HG03097 (cell line): ENCODE measurements at regions not wholly inside any gene's neighbourhood (a gene's known extent, or its start where the extent isn't known, plus 50 kb on each side); places are given as distances from the start of the nearest gene placed in this dataset.
"Not testable (repeated sequence)": the region's sequence is repeated elsewhere in the genome, so short reads cannot be mapped to it uniquely, and the experiment has no call there.

Experiments
- ATAC-seq: cut with Tn5 transposase; IDR thresholded peaks from one replicate; pipeline ENCODE4 v1.9.1; 2021; ENCODE audit not compliant: unreplicated experiment, low FRiP score

DNA sequence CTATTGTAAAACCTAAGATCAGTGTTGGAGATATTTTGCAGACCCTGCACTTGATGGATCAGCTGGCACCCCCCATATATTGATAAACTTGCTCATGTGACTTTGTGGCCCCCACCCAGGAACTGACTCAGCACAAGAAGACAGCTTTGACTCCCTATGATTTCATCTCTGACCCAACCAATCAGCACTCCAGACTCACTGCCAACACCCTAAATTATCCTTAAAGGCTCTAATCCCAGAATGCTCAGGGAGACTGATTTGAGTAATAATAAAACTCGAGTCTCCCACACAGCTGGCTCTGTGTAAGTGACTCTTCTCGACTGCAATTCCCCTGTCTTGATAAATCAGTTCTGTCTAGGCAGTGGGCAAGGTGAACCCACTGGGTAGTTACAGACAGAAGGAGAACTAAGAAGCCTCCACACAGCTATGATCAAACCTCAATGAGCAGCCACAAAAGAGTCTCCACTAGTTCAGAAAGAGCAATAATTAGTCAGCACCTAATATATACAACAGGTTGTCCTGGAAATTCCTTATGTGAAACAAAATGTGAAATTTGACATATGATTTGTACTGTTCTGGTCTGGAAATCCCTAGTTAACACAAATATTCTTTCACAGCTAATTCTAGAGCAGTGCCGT lies 52.2 kb downstream of the ACTL7B start:
- ATAC-seq, result no peak

DNA sequence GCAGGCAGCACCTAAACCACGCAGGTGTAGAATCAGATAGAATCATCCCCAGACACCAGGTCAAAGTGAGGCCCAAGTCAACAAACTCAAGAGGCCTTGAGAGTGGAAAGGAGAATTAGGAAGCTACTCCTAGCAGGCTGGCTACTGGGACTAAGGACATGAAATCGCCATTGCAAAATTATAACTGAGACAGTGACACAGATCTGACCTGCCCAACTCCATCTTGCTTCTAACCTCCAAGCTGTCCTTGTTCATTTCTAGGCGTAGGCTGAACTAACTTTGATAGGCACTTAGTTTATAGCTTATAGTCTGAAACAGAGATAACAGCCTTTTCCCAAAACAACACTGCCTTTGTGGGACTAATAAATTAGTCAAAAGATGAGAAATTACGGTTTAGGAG lies 52.8 kb downstream of the ACTL7B start:
- no peak for ATAC-seq

- no peak for ATAC-seq
Observed at GRCh38 chr9:108801949-108802348, 53.8 kb downstream of the ACTL7B start.

DNA sequence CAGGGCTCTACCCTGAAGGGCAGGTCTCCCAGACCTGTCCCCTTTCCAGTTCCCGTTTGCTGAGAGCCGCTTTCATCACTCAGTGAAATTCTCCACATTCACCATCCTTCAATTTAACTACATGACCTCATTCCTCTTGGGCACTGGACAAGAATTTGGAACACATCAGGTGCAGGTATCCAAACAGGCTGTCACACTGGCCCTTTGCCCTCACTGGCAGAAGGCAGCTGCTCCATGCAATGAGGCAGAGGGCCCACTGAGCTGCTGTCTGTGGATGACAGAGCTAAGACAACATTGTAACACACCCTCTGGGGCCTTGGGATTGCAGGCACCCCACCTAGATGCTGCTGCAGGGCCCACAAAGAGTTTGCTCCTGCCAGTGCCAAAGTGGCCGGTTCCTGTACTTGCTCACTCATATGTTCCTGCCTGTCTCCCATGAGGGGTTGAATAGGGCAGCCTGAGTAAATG lies 55.1 kb downstream of the ACTL7B start:
- no peak for ATAC-seq

GRCh38 chr9:108793573-108793972 lies 62.2 kb downstream of the ACTL7B start:
- ATAC-seq, result no peak

GRCh38 chr9:108789742-108790141 lies 66.0 kb downstream of the ACTL7B start:
- no peak for ATAC-seq

DNA sequence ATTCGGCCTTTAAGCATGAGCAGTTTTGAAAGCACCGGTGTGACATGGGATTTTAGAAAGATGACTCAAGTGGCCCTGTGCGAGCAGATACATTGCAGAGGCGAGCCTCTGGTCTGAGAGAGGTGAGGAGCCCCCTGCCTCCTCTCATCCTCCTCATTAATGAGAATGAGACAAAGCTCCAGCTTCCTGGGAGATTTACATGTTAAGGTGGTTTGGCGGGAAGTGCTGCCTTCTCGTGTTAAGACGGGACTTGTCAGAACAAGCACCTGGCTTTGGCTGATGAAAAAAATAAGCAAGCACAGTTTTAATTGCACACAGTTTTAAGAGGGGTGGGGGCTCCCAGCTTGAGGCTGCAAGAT lies 68.1 kb downstream of the ACTL7B start:
- no peak for ATAC-seq

DNA sequence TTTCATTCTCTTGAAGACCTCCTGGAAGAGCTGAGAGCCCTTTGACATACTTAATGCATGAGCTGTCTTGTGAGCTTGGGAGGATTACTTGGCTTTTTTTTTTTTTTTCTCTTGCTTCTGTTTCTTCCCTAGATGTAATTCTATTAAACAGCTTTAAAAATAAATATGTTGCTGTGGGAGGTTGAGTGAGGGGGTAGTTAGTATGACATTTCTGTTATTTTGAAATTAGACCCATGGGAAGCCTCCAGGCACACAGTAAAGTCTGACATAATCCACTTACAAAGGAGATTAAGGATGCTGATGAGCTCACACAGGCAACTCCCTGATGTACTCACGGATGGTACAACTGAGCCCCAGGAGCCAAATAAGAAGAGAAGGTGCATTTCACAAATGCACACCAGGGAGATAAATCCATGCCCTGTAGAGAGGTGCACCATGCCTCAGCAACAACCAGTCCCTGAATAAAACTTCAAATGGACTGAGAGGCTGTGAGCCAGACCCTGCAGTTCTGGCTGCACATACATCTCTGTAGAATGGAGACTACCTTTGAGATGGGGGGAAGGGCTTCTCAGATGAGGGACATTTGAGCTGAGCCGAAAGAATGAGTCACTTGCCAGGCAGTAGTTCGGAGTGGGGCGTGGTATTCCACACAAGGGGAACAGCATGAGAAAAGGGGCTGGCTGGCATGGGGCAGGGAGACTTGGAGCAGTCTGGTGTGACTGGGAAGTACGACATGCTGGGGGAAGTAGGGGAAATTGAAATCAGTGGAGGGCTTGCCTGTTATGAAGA lies 68.7 kb downstream of the ACTL7B start:
- no peak for ATAC-seq

DNA sequence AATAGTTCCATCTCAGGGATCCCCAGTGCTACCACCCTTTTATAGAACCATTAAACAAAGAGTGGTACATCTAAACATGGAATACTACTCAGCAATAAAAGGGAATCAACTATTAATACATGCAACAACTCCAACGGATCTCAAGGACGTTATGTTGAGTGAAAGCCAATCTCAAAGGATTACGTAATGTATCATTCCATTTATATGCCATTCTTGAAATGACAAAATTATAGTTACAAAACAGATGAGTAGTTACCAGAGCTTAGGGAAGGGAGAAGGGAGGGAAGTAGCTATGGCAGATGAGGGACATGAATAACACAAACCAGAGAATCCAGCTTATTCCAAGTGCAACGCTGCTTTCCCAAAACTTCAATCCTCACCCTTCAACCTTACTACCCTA lies 69.5 kb downstream of the ACTL7B start:
- ATAC-seq, result no peak

- no peak for ATAC-seq
Observed at GRCh38 chr9:108784998-108785397, 70.8 kb downstream of the ACTL7B start.

DNA sequence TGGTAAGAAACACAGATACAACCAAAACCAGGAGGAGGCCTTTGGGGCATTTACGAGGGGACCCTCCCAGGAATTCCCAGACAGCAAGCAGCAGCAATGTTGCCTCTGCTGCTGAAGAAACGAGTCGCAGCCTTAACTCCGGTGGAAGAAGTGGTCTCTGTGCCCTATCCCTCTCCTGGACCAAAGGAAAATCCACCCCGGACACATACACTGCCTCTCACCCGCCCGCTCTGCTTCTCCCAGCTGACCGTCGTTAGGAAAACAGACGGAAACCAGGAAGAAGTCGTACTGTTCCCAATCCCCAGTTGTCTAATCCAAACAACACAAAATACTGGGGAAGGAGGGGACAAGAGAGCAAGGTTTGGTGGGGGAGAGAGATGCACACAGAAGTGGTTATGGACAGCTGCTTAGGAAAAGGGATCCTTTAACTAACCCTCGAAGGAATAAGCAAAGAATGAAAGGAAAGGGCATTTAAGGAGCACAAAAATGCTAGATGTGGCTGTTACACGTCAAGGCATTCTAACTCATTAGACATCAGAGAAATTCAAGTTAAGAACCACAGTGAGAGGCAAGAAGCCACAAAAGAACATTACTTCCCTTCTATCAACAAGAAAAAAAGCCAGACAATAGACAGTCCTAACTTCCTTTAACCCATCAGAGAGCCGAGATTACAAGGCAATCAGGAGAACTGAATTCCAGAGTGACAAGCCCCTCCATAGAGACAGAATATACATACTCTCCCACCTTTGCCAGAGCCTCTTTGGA lies 71.9 kb downstream of the ACTL7B start:
- no peak for ATAC-seq

DNA sequence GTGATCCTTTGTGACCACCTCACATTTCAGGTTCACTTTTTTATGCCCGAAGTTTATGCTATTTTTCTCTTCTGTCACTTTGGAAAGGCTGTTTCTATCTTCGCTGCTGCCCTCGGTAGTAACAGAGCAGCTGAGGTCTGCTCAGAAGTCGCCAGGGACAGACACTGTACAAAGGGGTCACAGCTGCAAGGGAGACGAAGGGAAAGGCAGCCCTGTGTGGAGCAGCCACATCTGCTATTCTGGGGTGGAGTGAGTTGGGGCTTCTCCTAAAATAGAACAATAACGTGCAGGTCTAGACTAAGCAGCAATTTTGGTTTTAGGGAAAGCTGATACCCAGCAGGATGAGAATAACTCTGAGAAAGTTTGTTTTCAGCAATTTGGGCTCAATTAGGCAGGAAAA lies 72.5 kb downstream of the ACTL7B start:
- ATAC-seq, result no peak

- no peak for ATAC-seq
Observed at GRCh38 chr9:108780942-108781734, 74.6 kb downstream of the ACTL7B start.

DNA sequence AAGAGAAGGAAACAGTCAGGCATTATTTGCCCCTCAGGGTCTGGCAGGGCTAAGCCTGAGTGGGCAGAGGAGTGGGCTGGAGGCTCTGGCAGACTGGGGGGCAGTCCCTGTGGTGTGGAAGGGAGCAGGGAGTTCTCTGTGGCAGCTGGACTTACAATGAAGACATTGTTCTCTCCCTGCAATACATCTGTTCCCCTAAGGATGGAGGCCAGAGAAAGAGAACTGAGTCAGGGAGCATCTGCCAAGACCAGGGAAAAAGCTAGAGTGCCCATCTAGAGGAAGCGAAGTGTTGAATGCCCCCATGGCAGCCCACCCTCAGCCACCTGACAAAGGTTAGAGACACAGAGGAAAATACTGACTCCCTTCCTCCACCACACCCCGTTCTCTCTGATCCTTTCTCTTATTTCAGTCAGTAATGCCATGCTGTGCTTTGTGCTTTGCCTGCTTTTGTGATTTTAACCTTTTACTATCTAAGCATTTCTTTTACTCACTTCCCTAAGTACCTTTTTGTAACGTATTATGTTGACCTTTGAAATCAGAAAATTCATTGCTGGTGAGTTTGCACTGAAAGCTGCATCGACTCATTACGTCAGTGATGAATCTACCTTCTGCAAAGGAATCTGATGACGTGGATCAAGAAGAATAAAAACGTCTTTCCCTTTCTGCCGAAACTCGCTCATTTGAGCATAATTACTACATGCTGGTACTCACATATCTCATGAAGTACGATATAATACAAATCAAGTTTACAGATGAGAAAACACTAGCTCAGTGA lies 76.0 kb downstream of the ACTL7B start:
- no peak for ATAC-seq

GRCh38 chr9:108776920-108777639 lies 78.7 kb downstream of the ACTL7B start:
- no peak for ATAC-seq

DNA sequence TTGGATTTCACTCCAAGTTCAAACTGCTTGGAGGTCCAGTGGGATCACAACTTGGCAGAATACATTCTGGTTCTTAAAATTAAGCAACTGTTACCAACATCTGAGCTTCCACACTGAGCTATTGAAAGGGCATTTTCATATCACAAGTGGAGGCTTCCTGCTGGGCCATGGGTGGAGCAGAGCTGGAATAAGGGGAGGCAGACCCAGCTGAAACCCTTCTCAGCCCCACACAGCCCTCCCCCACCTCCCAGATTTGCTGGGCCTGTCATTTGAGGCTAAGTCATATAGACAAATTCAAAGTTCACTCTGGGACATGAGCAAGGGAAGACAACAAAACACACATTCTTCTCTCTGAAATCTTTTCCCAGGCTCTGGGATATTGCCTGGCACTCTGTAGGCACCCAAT lies 79.9 kb downstream of the ACTL7B start:
- no peak for ATAC-seq

GRCh38 chr9:108774088-108774487 lies 81.7 kb downstream of the ACTL7B start:
- ATAC-seq, result not testable (repeated sequence)

DNA sequence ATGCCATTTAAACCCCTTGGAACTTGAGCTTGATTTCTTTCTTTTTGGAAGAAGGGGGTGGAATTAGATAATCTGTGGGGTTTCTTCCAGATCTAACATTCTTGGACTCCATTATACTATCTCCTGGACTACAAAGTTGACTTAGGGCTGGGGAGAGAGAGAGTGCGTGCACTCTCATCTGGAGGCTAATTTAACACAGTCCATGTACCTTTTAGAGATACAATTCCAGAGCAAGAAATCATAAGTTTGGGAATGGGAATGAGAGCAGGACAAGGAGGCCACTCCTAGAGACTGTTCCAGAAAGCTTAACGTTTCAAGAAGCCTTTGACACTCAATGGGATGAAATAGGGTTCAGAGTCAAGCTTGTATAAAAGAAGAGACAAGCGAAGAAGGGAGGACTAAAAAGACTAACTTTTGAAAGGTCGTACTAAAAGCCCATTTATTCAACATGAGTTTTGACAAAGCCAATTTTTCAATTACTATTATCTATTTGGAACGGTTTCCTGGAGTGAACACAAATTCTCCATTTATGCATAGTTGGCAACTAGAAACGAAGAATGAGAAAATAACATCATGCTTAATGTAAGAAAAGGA lies 83.4 kb downstream of the ACTL7B start:
- ATAC-seq, result no peak

DNA sequence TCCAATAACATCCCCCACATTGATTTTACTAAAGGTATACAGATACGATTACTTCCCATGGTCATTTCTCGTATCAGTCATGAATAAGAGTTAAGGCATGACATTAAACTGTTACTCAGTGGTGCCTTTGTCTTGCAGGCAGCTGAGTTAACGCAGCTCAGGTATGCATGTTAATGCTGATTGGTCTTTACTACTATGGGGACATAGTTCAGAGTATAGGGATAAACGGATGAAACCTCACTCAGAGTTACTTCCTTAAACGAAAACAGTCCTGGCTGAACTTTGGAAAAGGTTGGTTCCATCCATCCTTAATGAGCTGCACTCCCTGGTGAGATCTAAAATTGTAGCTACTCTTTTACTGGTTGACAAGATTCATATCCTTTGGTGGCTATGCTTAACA lies 87.0 kb downstream of the ACTL7B start:
- ATAC-seq, result no peak
